Forelimb muscle (tissue), 1 donor: ENCODE measurements at regions not wholly inside any gene's neighbourhood (a gene's known extent, or its start where the extent isn't known, plus 50 kb on each side); places are given as distances from the start of the nearest gene placed in this dataset.
"Not testable (repeated sequence)": the region's sequence is repeated elsewhere in the genome, so short reads cannot be mapped to it uniquely, and the experiment has no call there.

Experiments
- DNase-seq: peaks from one replicate; pipeline ENCODE4 v3.0.0-alpha.2; 2013; ENCODE audit warnings: low read depth

- DNase-seq = no peak
Measured at GRCh38 chr21:22164912-22165311, 1166.7 kb downstream of the NCAM2 start.

- no peak for DNase-seq
Measured at GRCh38 chr21:22174746-22175145, 1176.5 kb downstream of the NCAM2 start.

- DNase-seq = no peak
Measured at GRCh38 chr21:22189278-22189677, 1191.1 kb downstream of the NCAM2 start.

- peak; percentile 89 for DNase-seq
Measured at GRCh38 chr21:22191581-22191980, 1193.4 kb downstream of the NCAM2 start.

GRCh38 chr21:22192766-22193165, 1194.6 kb downstream of the NCAM2 start:
- no peak for DNase-seq

- DNase-seq = not testable (repeated sequence)
Measured at GRCh38 chr21:22194986-22195385, 1196.8 kb downstream of the NCAM2 start.

- DNase-seq = no peak
Measured at GRCh38 chr21:22200378-22201092, 1202.3 kb downstream of the NCAM2 start.

GRCh38 chr21:22201126-22201525, 1202.9 kb downstream of the NCAM2 start:
- DNase-seq = peak; percentile 31

GRCh38 chr21:22201669-22202068, 1203.5 kb downstream of the NCAM2 start:
- no peak for DNase-seq

- no peak for DNase-seq
Measured at GRCh38 chr21:22209304-22209700, 1211.1 kb downstream of the NCAM2 start.

- no peak for DNase-seq
Measured at GRCh38 chr21:22211943-22212342, 1213.7 kb downstream of the NCAM2 start.

- DNase-seq = no peak
Measured at GRCh38 chr21:22223385-22223784, 1225.2 kb downstream of the NCAM2 start.

GRCh38 chr21:22224261-22224660, 1226.1 kb downstream of the NCAM2 start:
- DNase-seq = no peak

- DNase-seq = no peak
Measured at GRCh38 chr21:22225299-22225698, 1227.1 kb downstream of the NCAM2 start.

GRCh38 chr21:22231013-22231412, 1232.8 kb downstream of the NCAM2 start:
- no peak for DNase-seq

GRCh38 chr21:22235866-22236590, 1237.8 kb downstream of the NCAM2 start:
- no peak for DNase-seq

- DNase-seq = peak; percentile 43
Measured at GRCh38 chr21:22244516-22244915, 1246.3 kb downstream of the NCAM2 start.

- no peak for DNase-seq
Measured at GRCh38 chr21:22250355-22250754, 1252.1 kb downstream of the NCAM2 start.

- no peak for DNase-seq
Measured at GRCh38 chr21:22253761-22254160, 1255.6 kb downstream of the NCAM2 start.

GRCh38 chr21:22258821-22259220, 1260.6 kb downstream of the NCAM2 start:
- no peak for DNase-seq

GRCh38 chr21:22260274-22260673, 1262.1 kb downstream of the NCAM2 start:
- no peak for DNase-seq

- no peak for DNase-seq
Measured at GRCh38 chr21:22263890-22264289, 1265.7 kb downstream of the NCAM2 start.

GRCh38 chr21:22277341-22277740, 1279.1 kb downstream of the NCAM2 start:
- DNase-seq = peak; percentile 4
